ENCODE measurements at regions not wholly inside any gene's neighbourhood (a gene's known extent, or its start where the extent isn't known, plus 50 kb on each side); places are given as distances from the start of the nearest gene placed in this dataset.
"Not testable (repeated sequence)": the region's sequence is repeated elsewhere in the genome, so short reads cannot be mapped to it uniquely, and the experiment has no call there.

GRCh38 chr7:83306502-83306901 lies 143.8 kb upstream of the PCLO start:
- DNase-seq, result no peak

- no peak for DNase-seq
These were observed 142.3 kb upstream of the PCLO start for GRCh38 chr7:83305027-83305426.

- DNase-seq, result no peak
These were observed 138.7 kb upstream of the PCLO start for GRCh38 chr7:83301416-83301815.

GRCh38 chr7:83290211-83290610 lies 127.5 kb upstream of the PCLO start:
- DNase-seq, result no peak

- DNase-seq, result no peak
These were observed 126.8 kb upstream of the PCLO start for GRCh38 chr7:83289419-83289993.

GRCh38 chr7:83280671-83281070 lies 118.0 kb upstream of the PCLO start:
- DNase-seq, result no peak

- DNase-seq, result no peak
These were observed 113.6 kb upstream of the PCLO start for GRCh38 chr7:83276250-83276649.

- no peak for DNase-seq
These were observed 111.0 kb upstream of the PCLO start for GRCh38 chr7:83273699-83274098.

- peak; percentile 2 for DNase-seq
These were observed 108.8 kb upstream of the PCLO start for GRCh38 chr7:83271212-83272099.

- DNase-seq, result no peak
These were observed 107.7 kb upstream of the PCLO start for GRCh38 chr7:83270407-83270806.

GRCh38 chr7:83267141-83267631 lies 104.5 kb upstream of the PCLO start:
- no peak for DNase-seq

- DNase-seq, result not testable (repeated sequence)
These were observed 100.9 kb upstream of the PCLO start for GRCh38 chr7:83263442-83264034.

GRCh38 chr7:83259064-83259463 lies 96.4 kb upstream of the PCLO start:
- DNase-seq, result no peak

- DNase-seq, result no peak
These were observed 85.3 kb upstream of the PCLO start for GRCh38 chr7:83248000-83248399.

- DNase-seq, result not testable (repeated sequence)
These were observed 56.5 kb upstream of the PCLO start for GRCh38 chr7:83219231-83219630.

- no peak for DNase-seq
These were observed 50.2 kb upstream of the PCLO start for GRCh38 chr7:83212883-83213282.

All from NCI-H510A (cell line).